GM12878 (cell line): ENCODE measurements at regions not wholly inside any gene's neighbourhood (a gene's known extent, or its start where the extent isn't known, plus 50 kb on each side); places are given as distances from the start of the nearest gene placed in this dataset.

Experiments used
- ATAC-seq: fragments of 200-7000 bp; cut with Tn5 transposase; 3 replicates; pipeline ENCODE4 v1.9.1; 2020; ENCODE audit warnings: mild to moderate bottlenecking, moderate library complexity
- BruUV-seq: library from RNA; stranded (reverse); fragments of 400-500 nt; replicated peaks from 2 replicates; lab custom pipeline; 2021; lab: Mats Ljungman, UMichigan
- CTCF ChIA-PET: fragments of 300-600 bp; sonication (Branson Sonifier 250); formaldehyde crosslinking; extraction: SDS; loops from one replicate; lab custom pipeline; 2021; ENCODE audit warnings: inconsistent platforms; lab: Yijun Ruan, JAX
- POLR2A ChIA-PET: fragments of 350-600 bp; formaldehyde crosslinking; extraction: SDS; loops from one replicate; lab custom pipeline; 2021; ENCODE audit warnings: inconsistent platforms; lab: Charles Lee
- RAD21 ChIA-PET: fragments of 300-600 bp; sonication (Branson Sonifier 250); formaldehyde crosslinking; loops from one replicate; lab custom pipeline; 2023; ENCODE audit warnings: antibody characterized with exemption; ENCODE audit not compliant: unreplicated experiment; lab: Charles Lee
- SMC1A ChIA-PET: fragments of 300-600 bp; sonication (Branson Sonifier 250); formaldehyde crosslinking; loops from one replicate; lab custom pipeline; 2023; ENCODE audit not compliant: unreplicated experiment, uncharacterized antibody; lab: Charles Lee
- DNase-seq: peaks from one replicate; pipeline ENCODE4 v3.0.0-alpha.2; 2011; ENCODE audit warnings: low read depth, low spot score
- FAIRE-seq: peaks from 3 replicates; lab custom pipeline; 2011; peaks lifted over from hg19 to GRCh38; lab: Jason Lieb, UNC
- H2AFZ ChIP-seq: 2 replicates; pipeline ENCODE4 v1.6.0; 2011; ENCODE audit warnings: low read depth, low read length, control low read depth; ENCODE audit not compliant: control insufficient read depth
- H3K27ac ChIP-seq: 2 replicates; pipeline ENCODE4 v1.5.1; 2011; ENCODE audit warnings: control low read depth; ENCODE audit not compliant: control insufficient read depth, insufficient read depth
- H3K27me3 ChIP-seq, 2 experiments: replicated peaks in 1 of 2; 2 replicates each; pipeline versions ENCODE4 v1.6.0 to v1.6.1; 2011; ENCODE audit warnings: low read length in 1 of 2; ENCODE audit not compliant: control insufficient read depth in 2 of 2, insufficient read depth in 2 of 2
- H3K36me3 ChIP-seq, 2 experiments: 2 replicates each; pipeline ENCODE4 v1.5.1; 2011; ENCODE audit warnings: low read length in 1 of 2; ENCODE audit not compliant: control insufficient read depth in 2 of 2, insufficient read depth in 2 of 2
- H3K4me1 ChIP-seq: 2 replicates; pipeline ENCODE4 v1.6.1; 2011; ENCODE audit warnings: mild to moderate bottlenecking, low read length, moderate library complexity, mixed read lengths; ENCODE audit not compliant: control insufficient read depth, insufficient read depth
- H3K4me2 ChIP-seq: 2 replicates; pipeline ENCODE4 v1.6.0; 2011; ENCODE audit warnings: control low read depth; ENCODE audit not compliant: control insufficient read depth, insufficient read depth
- H3K4me3 ChIP-seq: fragments of 200-600 bp; sonication (generic); 2 replicates; pipeline ENCODE4 v1.5.1; 2016
- H3K79me2 ChIP-seq: 2 replicates; pipeline ENCODE4 v1.6.0; 2011; ENCODE audit warnings: low read length; ENCODE audit not compliant: control insufficient read depth, insufficient read depth
- H3K9ac ChIP-seq: 2 replicates; pipeline ENCODE4 v1.8.0; 2011; ENCODE audit warnings: low read length, control low read depth, mixed read lengths; ENCODE audit not compliant: control insufficient read depth, insufficient read depth
- H3K9me3 ChIP-seq: replicated peaks from 3 replicates; pipeline ENCODE4 v1.5.1; 2011; ENCODE audit warnings: mild to moderate bottlenecking, low read length; ENCODE audit not compliant: control insufficient read depth, insufficient read depth
- H4K20me1 ChIP-seq: 2 replicates; pipeline ENCODE4 v1.6.0; 2011; ENCODE audit not compliant: control insufficient read depth, insufficient read depth
- CBFB ChIP-seq: IDR thresholded peaks from 2 replicates; pipeline ENCODE4 v1.6.1; 2016; ENCODE audit warnings: antibody characterized with exemption, low read depth
- CHD2 ChIP-seq: IDR thresholded peaks from 2 replicates; pipeline ENCODE4 v1.6.1; 2011; ENCODE audit warnings: low read depth, low read length, improper control_type of control experiment, borderline replicate concordance
- EED ChIP-seq: sonication (generic); IDR thresholded peaks from 2 replicates; pipeline ENCODE4 v1.6.1; 2016; ENCODE audit warnings: antibody characterized with exemption, low read depth
- JUND ChIP-seq: IDR thresholded peaks from 2 replicates; pipeline ENCODE4 v1.6.1; 2012; ENCODE audit warnings: low read depth, mild to moderate bottlenecking, low read length, improper control_type of control experiment, moderate library complexity
- PAX5 ChIP-seq: IDR thresholded peaks from 2 replicates; pipeline ENCODE4 v1.6.1; 2011; ENCODE audit warnings: low read depth, low read length, borderline replicate concordance
- SMAD1 ChIP-seq: fragments of 450-650 bp; IDR thresholded peaks from 2 replicates; pipeline ENCODE4 v1.6.1; 2018; ENCODE audit warnings: mild to moderate bottlenecking, low read depth; ENCODE audit not compliant: partially characterized antibody
- TCF7 ChIP-seq: IDR thresholded peaks from 2 replicates; pipeline ENCODE4 v1.6.1; 2014; ENCODE audit warnings: antibody characterized with exemption, borderline replicate concordance
- ZNF207 ChIP-seq: fragments of 450-650 bp; IDR thresholded peaks from 2 replicates; pipeline ENCODE4 v1.6.1; 2014; ENCODE audit warnings: antibody characterized with exemption, mild to moderate bottlenecking, borderline replicate concordance
- WGBS: methylation state at CpG from one replicate; pipeline ENCODE4 v1.1.6; 2016; ENCODE audit warnings: low lambda C conversion rate; ENCODE audit not compliant: insufficient replicate concordance, insufficient coverage; ENCODE audit errors: missing lambda C conversion rate; 5-methylcytosine and 5-hydroxymethylcytosine counted together
- in situ Hi-C: fragments of 300-500 bp; cut with MboI; formaldehyde crosslinking; loops from 9 replicates; pipeline ENCODE4 v1.14.3; 2018; ENCODE audit warnings: mixed read lengths
- intact Hi-C: fragments of 100-400 bp; cut with micrococcal nuclease; formaldehyde crosslinking; loops from one replicate; pipeline ENCODE4 v1.14.2; 2022; ENCODE audit not compliant: unreplicated experiment
- TF ChIP-seq, protein P1 (sequence below): IDR thresholded peaks from 2 replicates; pipeline ENCODE4 v1.6.1; 2012; ENCODE audit warnings: low read length, inconsistent platforms
- TF ChIP-seq, protein P2 (sequence below): fragments of 450-650 bp; IDR thresholded peaks from 2 replicates; pipeline ENCODE4 v1.6.1; 2017; ENCODE audit warnings: mild to moderate bottlenecking, moderate library complexity
- TF ChIP-seq, protein P3 (sequence below): fragments of 450-650 bp; formaldehyde crosslinking; IDR thresholded peaks from 2 replicates; pipeline ENCODE4 v1.5.0; 2022; ENCODE audit warnings: mild to moderate bottlenecking, missing genetic modification characterization
- TF ChIP-seq, protein P4 (sequence below): fragments of 450-650 bp; formaldehyde crosslinking; IDR thresholded peaks from 2 replicates; pipeline ENCODE4 v1.4.0; 2022; ENCODE audit warnings: mild to moderate bottlenecking, moderate library complexity

DNA sequence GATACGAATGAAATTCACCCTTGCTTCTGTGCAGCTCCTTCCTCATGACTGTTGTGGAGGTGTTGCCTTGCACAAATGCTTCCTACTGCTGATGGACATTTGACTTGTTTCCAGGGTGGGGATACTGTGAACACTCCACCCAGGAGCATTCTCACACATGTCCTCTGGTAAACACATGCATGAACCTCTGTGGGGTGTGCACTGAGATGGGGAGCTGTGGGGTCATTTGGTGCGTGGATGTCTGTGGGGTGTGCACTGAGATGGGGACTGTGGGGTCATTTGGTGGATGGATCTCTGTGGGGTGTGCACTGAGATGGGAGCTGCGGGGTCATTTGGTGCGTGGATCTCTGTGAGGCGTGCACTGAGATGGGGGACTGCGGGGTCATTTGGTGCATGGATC lies 72.9 kb upstream of the IRX4 start:
- H3K79me2 ChIP-seq = no peaks in the 10 kb centered on the region

More for the DNA sequence above, 72.9 kb upstream of the IRX4 start:
- H3K27ac ChIP-seq = no peak overlapping the region
- no peaks in the 10 kb centered on the region for H3K9me3 ChIP-seq
- intact Hi-C loops (no loop called here), in situ Hi-C loops (no loop called here)
- H3K27me3 ChIP-seq = no peaks in the 10 kb centered on the region; a peak in 1 of 4 replicates
- SMC1A ChIA-PET = interaction anchor here (0.7 kb wide), 1 partner anchor 18 kb away, joined by 3 read pairs; no protein-coding TSS in a partner anchor
- no peak overlapping the region for H3K9ac ChIP-seq
- no TSS peak for BruUV-seq
- CTCF ChIA-PET = no interaction called here
- TF ChIP-seq JUND (no peak), CHD2 (no peak), TCF7 (no peak), ZNF207 (no peak), CBFB (no peak), SMAD1 (no peak), EED (no peak), PAX5 (no peak)
- TF ChIP-seq, protein P1, sequence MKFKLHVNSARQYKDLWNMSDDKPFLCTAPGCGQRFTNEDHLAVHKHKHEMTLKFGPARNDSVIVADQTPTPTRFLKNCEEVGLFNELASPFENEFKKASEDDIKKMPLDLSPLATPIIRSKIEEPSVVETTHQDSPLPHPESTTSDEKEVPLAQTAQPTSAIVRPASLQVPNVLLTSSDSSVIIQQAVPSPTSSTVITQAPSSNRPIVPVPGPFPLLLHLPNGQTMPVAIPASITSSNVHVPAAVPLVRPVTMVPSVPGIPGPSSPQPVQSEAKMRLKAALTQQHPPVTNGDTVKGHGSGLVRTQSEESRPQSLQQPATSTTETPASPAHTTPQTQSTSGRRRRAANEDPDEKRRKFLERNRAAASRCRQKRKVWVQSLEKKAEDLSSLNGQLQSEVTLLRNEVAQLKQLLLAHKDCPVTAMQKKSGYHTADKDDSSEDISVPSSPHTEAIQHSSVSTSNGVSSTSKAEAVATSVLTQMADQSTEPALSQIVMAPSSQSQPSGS = no peak
- TF ChIP-seq, protein P2, sequence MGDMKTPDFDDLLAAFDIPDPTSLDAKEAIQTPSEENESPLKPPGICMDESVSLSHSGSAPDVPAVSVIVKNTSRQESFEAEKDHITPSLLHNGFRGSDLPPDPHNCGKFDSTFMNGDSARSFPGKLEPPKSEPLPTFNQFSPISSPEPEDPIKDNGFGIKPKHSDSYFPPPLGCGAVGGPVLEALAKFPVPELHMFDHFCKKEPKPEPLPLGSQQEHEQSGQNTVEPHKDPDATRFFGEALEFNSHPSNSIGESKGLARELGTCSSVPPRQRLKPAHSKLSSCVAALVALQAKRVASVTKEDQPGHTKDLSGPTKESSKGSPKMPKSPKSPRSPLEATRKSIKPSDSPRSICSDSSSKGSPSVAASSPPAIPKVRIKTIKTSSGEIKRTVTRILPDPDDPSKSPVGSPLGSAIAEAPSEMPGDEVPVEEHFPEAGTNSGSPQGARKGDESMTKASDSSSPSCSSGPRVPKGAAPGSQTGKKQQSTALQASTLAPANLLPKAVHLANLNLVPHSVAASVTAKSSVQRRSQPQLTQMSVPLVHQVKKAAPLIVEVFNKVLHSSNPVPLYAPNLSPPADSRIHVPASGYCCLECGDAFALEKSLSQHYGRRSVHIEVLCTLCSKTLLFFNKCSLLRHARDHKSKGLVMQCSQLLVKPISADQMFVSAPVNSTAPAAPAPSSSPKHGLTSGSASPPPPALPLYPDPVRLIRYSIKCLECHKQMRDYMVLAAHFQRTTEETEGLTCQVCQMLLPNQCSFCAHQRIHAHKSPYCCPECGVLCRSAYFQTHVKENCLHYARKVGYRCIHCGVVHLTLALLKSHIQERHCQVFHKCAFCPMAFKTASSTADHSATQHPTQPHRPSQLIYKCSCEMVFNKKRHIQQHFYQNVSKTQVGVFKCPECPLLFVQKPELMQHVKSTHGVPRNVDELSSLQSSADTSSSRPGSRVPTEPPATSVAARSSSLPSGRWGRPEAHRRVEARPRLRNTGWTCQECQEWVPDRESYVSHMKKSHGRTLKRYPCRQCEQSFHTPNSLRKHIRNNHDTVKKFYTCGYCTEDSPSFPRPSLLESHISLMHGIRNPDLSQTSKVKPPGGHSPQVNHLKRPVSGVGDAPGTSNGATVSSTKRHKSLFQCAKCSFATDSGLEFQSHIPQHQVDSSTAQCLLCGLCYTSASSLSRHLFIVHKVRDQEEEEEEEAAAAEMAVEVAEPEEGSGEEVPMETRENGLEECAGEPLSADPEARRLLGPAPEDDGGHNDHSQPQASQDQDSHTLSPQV = no peak
- TF ChIP-seq, protein P3, sequence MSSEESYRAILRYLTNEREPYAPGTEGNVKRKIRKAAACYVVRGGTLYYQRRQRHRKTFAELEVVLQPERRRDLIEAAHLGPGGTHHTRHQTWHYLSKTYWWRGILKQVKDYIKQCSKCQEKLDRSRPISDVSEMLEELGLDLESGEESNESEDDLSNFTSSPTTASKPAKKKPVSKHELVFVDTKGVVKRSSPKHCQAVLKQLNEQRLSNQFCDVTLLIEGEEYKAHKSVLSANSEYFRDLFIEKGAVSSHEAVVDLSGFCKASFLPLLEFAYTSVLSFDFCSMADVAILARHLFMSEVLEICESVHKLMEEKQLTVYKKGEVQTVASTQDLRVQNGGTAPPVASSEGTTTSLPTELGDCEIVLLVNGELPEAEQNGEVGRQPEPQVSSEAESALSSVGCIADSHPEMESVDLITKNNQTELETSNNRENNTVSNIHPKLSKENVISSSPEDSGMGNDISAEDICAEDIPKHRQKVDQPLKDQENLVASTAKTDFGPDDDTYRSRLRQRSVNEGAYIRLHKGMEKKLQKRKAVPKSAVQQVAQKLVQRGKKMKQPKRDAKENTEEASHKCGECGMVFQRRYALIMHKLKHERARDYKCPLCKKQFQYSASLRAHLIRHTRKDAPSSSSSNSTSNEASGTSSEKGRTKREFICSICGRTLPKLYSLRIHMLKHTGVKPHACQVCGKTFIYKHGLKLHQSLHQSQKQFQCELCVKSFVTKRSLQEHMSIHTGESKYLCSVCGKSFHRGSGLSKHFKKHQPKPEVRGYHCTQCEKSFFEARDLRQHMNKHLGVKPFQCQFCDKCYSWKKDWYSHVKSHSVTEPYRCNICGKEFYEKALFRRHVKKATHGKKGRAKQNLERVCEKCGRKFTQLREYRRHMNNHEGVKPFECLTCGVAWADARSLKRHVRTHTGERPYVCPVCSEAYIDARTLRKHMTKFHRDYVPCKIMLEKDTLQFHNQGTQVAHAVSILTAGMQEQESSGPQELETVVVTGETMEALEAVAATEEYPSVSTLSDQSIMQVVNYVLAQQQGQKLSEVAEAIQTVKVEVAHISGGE (CRISPR knock-in tag) = no peak
- TF ChIP-seq, protein P4, sequence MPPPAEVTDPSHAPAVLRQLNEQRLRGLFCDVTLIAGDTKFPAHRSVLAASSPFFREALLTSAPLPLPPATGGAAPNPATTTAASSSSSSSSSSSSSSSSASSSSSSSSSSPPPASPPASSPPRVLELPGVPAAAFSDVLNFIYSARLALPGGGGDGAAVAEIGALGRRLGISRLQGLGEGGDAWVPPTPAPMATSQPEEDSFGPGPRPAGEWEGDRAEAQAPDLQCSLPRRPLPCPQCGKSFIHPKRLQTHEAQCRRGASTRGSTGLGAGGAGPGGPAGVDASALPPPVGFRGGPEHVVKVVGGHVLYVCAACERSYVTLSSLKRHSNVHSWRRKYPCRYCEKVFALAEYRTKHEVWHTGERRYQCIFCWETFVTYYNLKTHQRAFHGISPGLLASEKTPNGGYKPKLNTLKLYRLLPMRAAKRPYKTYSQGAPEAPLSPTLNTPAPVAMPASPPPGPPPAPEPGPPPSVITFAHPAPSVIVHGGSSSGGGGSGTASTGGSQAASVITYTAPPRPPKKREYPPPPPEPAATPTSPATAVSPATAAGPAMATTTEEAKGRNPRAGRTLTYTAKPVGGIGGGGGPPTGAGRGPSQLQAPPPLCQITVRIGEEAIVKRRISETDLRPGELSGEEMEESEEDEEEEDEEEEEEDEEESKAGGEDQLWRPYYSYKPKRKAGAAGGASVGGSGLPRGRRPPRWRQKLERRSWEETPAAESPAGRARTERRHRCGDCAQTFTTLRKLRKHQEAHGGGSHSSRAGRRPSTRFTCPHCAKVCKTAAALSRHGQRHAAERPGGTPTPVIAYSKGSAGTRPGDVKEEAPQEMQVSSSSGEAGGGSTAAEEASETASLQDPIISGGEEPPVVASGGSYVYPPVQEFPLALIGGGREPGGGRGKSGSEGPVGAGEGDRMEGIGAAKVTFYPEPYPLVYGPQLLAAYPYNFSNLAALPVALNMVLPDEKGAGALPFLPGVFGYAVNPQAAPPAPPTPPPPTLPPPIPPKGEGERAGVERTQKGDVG (CRISPR knock-in tag) = no peak
- RAD21 ChIA-PET = no interaction called here
- no peak overlapping the region for H3K4me2 ChIP-seq
- no peaks in the 10 kb centered on the region for H3K36me3 ChIP-seq
- no peak overlapping the region for H2AFZ ChIP-seq
- H4K20me1 ChIP-seq = no peaks in the 10 kb centered on the region
- POLR2A ChIA-PET = no interaction called here
- H3K4me3 ChIP-seq = no peak overlapping the region
- ATAC-seq (no peak), FAIRE-seq (no peak), DNase-seq (no peak)
- WGBS = 33% methylated on average over 4 of the region's 6 CpGs
- no peaks in the 10 kb centered on the region for H3K4me1 ChIP-seq
